Fibroblast of the aortic adventitia (primary cell): ENCODE measurements at regions not wholly inside any gene's neighbourhood (a gene's known extent, or its start where the extent isn't known, plus 50 kb on each side); places are given as distances from the start of the nearest gene placed in this dataset.

Experiments
- DNase-seq: peaks from one replicate; pipeline ENCODE4 v3.0.0-alpha.2; 2010; ENCODE audit warnings: low read depth
- H3K4me3 ChIP-seq: 2 replicates; pipeline ENCODE4 v1.5.1; 2011; ENCODE audit warnings: low read depth, mild to moderate bottlenecking, control low read depth, low read length, moderate library complexity
- TF ChIP-seq, protein P1 (sequence below): IDR thresholded peaks from 2 replicates; pipeline ENCODE4 v1.5.1; 2011; ENCODE audit warnings: mild to moderate bottlenecking, low read length, control low read depth, inconsistent platforms; ENCODE audit not compliant: insufficient read depth

DNA sequence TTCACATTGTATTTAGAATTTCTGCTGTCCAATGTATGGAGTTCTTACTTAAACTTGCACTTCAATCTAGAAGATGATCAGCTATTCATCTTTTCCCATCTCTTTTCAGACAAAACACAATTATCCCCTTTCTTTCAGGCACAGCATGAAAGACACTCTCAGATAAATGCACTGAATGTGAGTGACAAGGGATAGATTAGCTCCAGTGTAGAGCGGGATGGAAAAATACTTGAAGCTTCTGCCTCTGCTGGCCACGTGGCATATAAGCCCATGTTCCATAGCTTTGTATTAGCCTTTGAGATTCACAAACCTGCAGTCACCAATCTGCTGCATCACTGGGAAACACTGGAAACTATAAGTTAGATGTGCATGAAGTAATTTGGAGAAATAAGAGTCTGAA lies 162.2 kb upstream of the FAM3C start:
- TF ChIP-seq, protein P1, sequence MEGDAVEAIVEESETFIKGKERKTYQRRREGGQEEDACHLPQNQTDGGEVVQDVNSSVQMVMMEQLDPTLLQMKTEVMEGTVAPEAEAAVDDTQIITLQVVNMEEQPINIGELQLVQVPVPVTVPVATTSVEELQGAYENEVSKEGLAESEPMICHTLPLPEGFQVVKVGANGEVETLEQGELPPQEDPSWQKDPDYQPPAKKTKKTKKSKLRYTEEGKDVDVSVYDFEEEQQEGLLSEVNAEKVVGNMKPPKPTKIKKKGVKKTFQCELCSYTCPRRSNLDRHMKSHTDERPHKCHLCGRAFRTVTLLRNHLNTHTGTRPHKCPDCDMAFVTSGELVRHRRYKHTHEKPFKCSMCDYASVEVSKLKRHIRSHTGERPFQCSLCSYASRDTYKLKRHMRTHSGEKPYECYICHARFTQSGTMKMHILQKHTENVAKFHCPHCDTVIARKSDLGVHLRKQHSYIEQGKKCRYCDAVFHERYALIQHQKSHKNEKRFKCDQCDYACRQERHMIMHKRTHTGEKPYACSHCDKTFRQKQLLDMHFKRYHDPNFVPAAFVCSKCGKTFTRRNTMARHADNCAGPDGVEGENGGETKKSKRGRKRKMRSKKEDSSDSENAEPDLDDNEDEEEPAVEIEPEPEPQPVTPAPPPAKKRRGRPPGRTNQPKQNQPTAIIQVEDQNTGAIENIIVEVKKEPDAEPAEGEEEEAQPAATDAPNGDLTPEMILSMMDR = no peak
- no peak overlapping the region for H3K4me3 ChIP-seq
- DNase-seq = no peak

DNA sequence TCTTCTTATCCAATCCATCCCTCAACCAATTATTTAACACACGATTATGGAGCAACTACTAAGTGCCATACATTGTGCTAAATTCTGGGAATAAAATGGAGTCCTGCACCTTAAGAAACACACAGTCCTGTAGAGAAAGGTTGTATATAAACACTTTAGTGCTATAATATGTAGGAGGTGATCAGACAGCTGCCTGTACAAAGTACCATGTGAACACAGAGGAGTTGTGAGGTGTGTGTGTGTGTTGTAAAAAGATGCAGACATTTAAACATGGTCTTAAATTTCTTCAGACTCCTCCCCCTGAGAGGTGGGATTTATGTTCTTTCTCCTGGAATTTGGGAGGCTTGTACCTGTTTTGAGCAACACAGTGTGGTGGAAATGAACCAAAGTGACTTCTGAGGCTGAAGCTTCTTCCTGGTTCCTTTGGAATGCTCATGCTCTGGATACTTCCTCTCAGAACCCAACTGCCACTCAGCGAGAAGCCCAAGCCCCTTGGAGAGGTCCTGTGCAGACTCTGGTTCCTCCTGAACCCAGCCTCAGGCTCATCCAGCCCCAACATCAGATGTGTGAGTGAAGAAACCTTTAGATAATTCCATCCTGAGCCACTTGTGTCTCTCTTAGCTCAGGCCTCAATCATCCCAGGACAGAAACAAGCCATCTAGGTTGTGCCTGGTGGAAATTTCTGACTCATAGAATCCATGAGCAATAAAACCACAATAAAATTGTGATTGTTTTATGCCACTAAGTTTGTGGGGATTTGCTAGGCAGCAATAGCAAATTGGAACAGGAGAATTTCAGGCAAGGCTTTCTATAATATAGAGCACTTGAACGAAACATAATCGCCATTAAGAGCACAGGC lies 161.2 kb upstream of the FAM3C start:
- H3K4me3 ChIP-seq = no peak overlapping the region
- DNase-seq = no peak
- TF ChIP-seq, protein P1 = no peak

DNA sequence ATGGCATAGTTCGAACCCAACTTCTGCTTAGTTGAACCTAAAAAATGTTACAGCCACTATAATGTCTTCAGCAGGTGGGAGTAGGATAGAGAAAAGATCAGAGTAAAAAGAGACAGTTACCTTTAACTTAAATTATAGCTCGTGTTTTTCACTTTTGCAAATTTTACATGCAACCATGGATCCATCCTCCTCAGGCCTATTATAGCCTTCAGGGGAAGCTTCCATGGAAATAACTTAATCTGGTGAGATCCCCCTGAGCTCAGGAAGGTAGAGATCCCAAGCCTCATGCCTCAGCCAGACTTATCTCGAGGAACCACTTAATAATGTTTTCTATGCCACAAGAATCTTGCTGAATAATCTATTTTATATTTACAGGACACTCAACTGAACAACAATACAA lies 159.4 kb upstream of the FAM3C start:
- TF ChIP-seq, protein P1 = no peak
- H3K4me3 ChIP-seq = no peak overlapping the region
- DNase-seq = no peak

DNA sequence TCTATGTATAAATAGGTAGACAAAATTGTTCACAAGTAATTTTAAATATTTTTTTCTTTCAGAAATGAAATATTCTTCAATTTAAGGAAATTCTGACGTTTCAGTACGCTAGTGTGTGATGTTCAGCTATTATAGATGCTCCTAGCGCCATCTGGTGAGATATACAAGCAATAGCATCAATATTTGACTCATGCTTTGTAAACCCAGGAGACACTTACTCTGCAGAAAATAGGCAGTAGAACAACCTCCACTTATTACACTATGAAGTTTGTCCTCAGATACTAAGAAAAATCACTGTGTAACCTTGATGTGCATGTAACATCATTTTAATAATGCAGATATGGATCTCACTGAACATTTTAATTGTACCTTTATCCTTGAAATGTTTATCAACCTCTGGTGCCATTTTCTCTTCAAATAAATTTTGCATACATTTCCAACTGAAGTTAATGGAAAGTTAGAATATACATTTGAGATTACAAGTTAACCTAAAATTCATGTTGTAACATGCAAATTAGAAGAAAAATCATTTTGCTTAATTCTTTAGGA lies 151.5 kb upstream of the FAM3C start:
- no peak overlapping the region for H3K4me3 ChIP-seq
- DNase-seq = peak; percentile 87
- TF ChIP-seq, protein P1 = peak; percentile 74

DNA sequence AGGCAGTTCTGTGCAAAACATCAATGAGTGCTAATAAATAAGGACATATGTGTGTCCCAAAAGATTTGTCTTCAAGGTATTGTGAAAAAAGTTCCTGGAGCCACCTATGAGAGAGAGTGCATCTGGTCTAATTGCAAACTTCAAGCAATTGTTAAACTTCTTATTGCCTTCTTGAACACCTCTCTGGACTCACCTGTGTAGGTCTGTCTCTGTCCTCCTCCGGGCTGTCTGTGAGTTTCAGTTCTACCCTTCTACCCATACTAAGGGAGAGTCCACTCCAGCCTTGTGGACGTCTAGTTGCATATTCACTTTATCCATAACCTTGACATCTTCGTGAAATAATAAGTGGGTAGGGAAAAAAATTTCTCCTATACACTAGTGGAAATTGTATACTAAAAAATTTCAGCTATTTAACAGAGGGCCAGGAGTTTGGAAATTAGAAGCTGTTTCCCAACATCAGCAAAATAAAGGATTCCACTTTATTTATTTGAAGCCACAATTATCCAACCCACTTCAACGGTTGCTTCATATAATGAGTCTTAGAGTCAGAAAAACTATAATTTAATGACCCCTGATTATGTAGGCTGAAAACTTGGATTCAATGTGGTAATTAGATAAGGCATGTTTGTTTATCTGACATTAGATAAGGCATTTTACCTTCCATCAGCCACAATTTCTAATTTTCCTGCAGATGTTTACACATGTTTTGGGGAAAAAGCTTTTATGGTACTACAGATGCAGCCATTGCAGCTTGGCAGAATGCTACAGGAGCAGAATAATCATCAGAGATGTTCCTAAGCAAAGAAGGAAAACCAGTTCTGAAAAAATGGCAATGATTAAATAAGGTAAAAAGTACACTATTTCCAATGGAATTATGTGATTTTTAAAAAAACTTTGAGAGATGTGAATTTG lies 150.8 kb upstream of the FAM3C start:
- no peak overlapping the region for H3K4me3 ChIP-seq
- TF ChIP-seq, protein P1 = no peak
- peak; percentile 22 for DNase-seq

DNA sequence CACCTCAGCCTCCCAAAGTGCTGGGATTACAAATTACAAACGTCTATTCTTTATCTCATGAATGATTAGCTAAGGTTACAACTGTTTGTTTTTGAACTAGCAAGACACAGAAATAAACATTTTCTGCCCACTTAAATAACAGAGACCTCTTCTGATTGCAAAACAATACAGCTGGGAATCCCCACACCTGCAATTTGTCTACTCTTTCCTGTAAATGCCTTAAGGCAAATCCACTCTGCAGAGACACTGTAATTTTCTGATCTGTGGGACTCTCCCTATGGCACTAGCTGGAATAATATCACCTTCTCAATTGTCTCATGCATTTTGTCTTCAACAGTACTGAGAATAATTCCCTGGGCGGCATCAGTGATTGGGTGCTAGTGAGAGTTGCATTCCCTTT lies 149.3 kb upstream of the FAM3C start:
- no peak for DNase-seq
- TF ChIP-seq, protein P1 = no peak
- no peak overlapping the region for H3K4me3 ChIP-seq
